ENCODE measurements at regions not wholly inside any gene's neighbourhood (a gene's known extent, or its start where the extent isn't known, plus 50 kb on each side); places are given as distances from the start of the nearest gene placed in this dataset.
"Not testable (repeated sequence)": the region's sequence is repeated elsewhere in the genome, so short reads cannot be mapped to it uniquely, and the experiment has no call there.

GRCh38 chr1:87980494-87980893, 651.8 kb downstream of the LMO4 start:
- no peaks in the 10 kb centered on the region for H3K27me3 ChIP-seq
- no peaks in the 10 kb centered on the region for H3K9me3 ChIP-seq
- H3K4me3 ChIP-seq = no peak overlapping the region
- H3K36me3 ChIP-seq = no peaks in the 10 kb centered on the region
- DNase-seq = no peak

- Histone ChIP-seq H3K9me3 (no peaks in the 10 kb centered on the region), H3K36me3 (no peaks in the 10 kb centered on the region), H3K27me3 (no peaks in the 10 kb centered on the region), H3K4me3 (no peak overlapping the region)
- no peak for DNase-seq
Observed at GRCh38 chr1:87981386-87981785, 652.7 kb downstream of the LMO4 start.

- no peak for DNase-seq
- H3K27me3 ChIP-seq = no peaks in the 10 kb centered on the region
- H3K36me3 ChIP-seq = no peaks in the 10 kb centered on the region
- no peak overlapping the region for H3K4me3 ChIP-seq
- no peaks in the 10 kb centered on the region for H3K9me3 ChIP-seq
Observed at GRCh38 chr1:87981810-87982209, 653.1 kb downstream of the LMO4 start.

GRCh38 chr1:87983841-87984240, 655.2 kb downstream of the LMO4 start:
- H3K27me3 ChIP-seq = no peaks in the 10 kb centered on the region
- H3K36me3 ChIP-seq = no peaks in the 10 kb centered on the region
- H3K4me3 ChIP-seq = no peak overlapping the region
- no peaks in the 10 kb centered on the region for H3K9me3 ChIP-seq
- no peak for DNase-seq

DNA sequence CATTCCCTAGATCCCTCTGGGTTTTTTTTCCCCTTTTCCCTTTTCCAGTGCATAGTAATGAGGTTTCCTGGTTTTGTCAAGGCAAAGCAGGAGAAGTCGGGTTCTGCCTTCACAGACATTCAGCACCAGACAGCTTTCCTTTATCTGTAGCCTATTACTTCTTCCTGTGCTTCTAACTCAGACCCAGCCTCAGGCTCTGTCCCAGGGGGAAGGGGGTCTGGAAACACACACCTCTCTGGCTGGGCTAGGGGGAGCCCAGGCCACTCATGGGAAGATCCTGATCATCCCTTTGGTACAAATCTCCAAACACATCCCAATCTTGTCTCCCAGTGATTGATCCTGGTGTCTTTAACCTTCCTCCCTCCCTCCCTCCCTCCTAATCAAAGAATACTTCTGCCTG, 656.4 kb downstream of the LMO4 start:
- no peaks in the 10 kb centered on the region for H3K36me3 ChIP-seq
- DNase-seq = no peak
- H3K27me3 ChIP-seq = no peaks in the 10 kb centered on the region
- no peak overlapping the region for H3K4me3 ChIP-seq
- no peaks in the 10 kb centered on the region for H3K9me3 ChIP-seq

GRCh38 chr1:87986130-87986866, 657.6 kb downstream of the LMO4 start:
- no peak for DNase-seq
- Histone ChIP-seq H3K36me3 (no peaks in the 10 kb centered on the region), H3K9me3 (no peaks in the 10 kb centered on the region), H3K4me3 (no peak overlapping the region), H3K27me3 (no peaks in the 10 kb centered on the region)

- Histone ChIP-seq H3K9me3 (no peaks in the 10 kb centered on the region), H3K27me3 (no peaks in the 10 kb centered on the region), H3K36me3 (no peaks in the 10 kb centered on the region), H3K4me3 (no peak overlapping the region)
- DNase-seq = no peak
Observed at GRCh38 chr1:87989346-87989745, 660.7 kb downstream of the LMO4 start.

DNA sequence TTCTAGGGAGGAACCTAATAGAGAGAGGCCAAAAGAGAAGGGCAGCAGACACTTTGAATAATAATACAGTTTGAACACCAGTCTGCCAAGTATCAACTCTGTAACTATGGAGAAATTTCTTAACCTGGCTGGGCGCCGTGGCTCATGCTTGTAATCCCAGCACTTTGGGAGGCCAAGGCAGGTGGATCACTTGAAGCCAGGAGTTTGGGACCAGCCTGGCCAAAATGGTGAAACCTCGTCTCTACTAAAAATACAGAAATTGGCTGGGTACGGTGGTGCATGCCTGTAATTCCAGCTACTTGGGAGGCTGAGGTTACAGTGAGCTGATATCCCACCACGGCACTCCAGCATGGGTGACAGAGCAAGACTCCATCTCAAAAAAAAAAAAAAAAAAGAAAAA, 663.9 kb downstream of the LMO4 start:
- H3K36me3 ChIP-seq, H3K4me3 ChIP-seq, DNase-seq, H3K27me3 ChIP-seq, H3K9me3 ChIP-seq: not testable (repeated sequence)

DNA sequence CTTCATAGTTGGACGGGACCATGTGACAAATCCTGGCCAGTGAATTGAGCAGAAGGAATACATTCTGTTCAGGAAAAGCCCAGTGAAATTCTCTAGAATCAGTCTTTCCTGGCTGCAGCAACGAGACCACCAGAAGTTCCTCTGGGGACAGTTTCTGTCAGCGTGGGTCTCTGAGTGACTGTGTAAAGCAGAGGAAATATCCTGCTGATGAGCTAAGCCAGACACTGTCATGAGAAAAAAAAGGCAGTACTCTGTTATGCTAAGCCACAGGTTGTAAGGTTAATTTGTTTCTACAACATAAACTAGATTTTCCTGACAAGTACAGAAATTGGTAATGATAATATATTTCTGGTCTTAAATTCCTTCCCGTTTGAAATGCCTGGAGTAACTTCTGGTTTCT, 664.4 kb downstream of the LMO4 start:
- Histone ChIP-seq H3K36me3 (no peaks in the 10 kb centered on the region), H3K9me3 (no peaks in the 10 kb centered on the region), H3K27me3 (no peaks in the 10 kb centered on the region), H3K4me3 (no peak overlapping the region)
- DNase-seq = no peak

GRCh38 chr1:87999852-88000251, 671.2 kb downstream of the LMO4 start:
- H3K36me3 ChIP-seq = no peaks in the 10 kb centered on the region
- no peak overlapping the region for H3K4me3 ChIP-seq
- H3K9me3 ChIP-seq = no peaks in the 10 kb centered on the region
- no peaks in the 10 kb centered on the region for H3K27me3 ChIP-seq
- DNase-seq = no peak

DNA sequence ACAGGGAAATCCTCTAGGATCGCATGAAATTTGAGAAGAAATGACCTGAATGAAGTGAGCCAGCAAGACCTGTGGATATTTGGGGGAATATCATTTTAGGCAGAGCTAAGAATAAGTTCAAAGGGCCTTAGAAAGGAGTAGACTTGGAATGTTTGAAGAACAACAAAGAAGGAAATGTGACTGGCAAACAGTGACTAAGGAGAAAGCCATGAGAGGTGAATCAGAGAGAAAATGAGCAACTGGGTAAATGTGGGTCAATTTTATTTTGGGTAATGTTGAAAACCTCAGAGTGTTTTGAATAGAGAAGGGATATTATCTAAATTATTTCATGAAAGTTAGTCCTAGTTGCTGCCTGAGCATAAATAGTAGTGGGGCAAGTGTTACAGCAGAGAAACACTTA, 672.8 kb downstream of the LMO4 start:
- no peak for DNase-seq
- Histone ChIP-seq H3K27me3 (no peaks in the 10 kb centered on the region), H3K36me3 (no peaks in the 10 kb centered on the region), H3K9me3 (no peaks in the 10 kb centered on the region), H3K4me3 (no peak overlapping the region)

DNA sequence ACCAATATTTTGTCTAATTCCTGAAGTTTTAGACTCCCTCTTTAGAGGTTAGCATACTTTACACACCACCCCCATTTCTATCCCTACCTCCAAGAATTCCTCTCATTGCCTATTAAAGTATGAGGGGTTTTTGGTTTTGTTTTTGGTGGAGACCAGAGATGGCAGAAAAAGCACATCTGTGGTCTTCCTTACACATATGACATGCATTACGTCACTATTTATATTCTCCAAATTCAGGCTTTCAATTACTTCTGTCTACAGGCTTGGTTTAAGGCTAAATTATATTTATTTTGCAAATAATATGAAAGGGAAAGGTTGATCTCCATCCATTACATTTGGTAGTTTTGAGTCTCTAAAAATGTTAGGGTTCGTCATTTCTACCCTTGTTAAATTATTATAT, 674.6 kb downstream of the LMO4 start:
- Histone ChIP-seq H3K27me3 (no peaks in the 10 kb centered on the region), H3K9me3 (no peaks in the 10 kb centered on the region), H3K36me3 (no peaks in the 10 kb centered on the region), H3K4me3 (no peak overlapping the region)
- DNase-seq = no peak

DNA sequence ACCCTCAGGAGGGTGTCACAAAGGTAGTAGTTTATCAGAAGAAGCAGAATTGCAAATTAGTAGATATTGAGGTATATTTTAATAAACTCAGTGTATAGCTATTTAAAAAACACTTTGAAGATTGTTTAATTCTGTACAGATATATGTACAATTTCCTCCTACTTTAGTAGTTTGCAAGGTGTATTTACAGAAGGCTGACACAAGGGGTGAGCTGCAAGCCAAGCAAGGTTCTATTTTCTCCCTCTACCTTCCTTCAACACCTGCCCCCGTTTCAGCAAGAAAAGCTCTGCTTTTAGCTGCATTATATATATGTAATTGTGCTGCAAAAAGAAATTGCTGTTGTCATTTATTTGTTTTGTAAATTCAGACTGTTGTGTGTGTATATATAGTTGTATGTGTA, 674.2 kb upstream of the PKN2 start:
- no peaks in the 10 kb centered on the region for H3K9me3 ChIP-seq
- no peaks in the 10 kb centered on the region for H3K36me3 ChIP-seq
- no peaks in the 10 kb centered on the region for H3K27me3 ChIP-seq
- H3K4me3 ChIP-seq = no peak overlapping the region
- no peak for DNase-seq

- no peak for DNase-seq
- H3K4me3 ChIP-seq = no peak overlapping the region
- H3K36me3 ChIP-seq = no peaks in the 10 kb centered on the region
- H3K9me3 ChIP-seq = no peaks in the 10 kb centered on the region
- H3K27me3 ChIP-seq = no peaks in the 10 kb centered on the region
Observed at GRCh38 chr1:88013485-88013884, 670.6 kb upstream of the PKN2 start.

DNA sequence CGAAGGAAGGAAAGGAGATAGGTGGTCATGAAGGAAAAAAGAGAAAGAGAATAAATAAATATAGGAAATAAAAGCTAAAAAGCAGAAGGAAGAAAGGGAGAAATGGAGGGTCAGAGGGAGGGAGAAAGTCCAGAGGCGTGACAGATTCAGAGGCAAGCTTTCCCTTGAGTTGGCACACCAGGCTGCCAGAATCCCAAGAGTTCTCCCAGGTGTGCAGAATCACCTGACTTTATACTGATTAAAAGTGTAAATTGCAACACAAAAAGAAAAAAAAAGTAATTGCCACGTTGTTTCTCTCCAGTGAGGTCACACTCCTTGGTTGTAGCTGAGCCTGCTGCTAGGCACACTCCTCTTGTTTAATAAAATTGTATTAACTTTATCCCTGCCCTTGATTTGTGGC, 669.9 kb upstream of the PKN2 start:
- DNase-seq = no peak
- Histone ChIP-seq H3K4me3 (no peak overlapping the region), H3K9me3 (no peaks in the 10 kb centered on the region), H3K36me3 (no peaks in the 10 kb centered on the region), H3K27me3 (no peaks in the 10 kb centered on the region)

DNA sequence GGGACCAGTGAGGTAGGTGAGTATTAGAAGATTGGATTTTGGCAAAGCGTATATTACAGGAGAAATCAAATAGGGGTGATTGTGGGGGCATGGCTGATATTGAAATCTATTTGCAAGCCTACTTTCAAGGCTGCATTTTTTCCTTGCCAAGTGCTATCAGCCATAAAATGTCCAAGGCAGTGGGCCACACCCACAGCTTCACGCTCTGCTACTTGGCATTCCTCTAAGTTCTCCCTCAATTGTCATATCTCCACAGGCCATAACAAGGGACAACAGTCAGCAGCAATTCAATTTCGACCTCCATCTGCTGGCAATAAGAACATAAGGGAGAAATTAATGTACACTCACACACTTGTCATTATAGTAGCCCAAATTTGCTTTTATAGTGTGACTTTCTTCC, 667.1 kb upstream of the PKN2 start:
- DNase-seq = no peak
- no peaks in the 10 kb centered on the region for H3K27me3 ChIP-seq
- H3K4me3 ChIP-seq = no peak overlapping the region
- no peaks in the 10 kb centered on the region for H3K9me3 ChIP-seq
- H3K36me3 ChIP-seq = no peaks in the 10 kb centered on the region

- no peak for DNase-seq
- Histone ChIP-seq H3K9me3 (no peaks in the 10 kb centered on the region), H3K36me3 (no peaks in the 10 kb centered on the region), H3K4me3 (no peak overlapping the region), H3K27me3 (no peaks in the 10 kb centered on the region)
Observed at GRCh38 chr1:88021529-88021928, 662.5 kb upstream of the PKN2 start.

GRCh38 chr1:88022516-88022915, 661.6 kb upstream of the PKN2 start:
- no peaks in the 10 kb centered on the region for H3K9me3 ChIP-seq
- no peaks in the 10 kb centered on the region for H3K27me3 ChIP-seq
- H3K4me3 ChIP-seq = no peak overlapping the region
- DNase-seq = no peak
- H3K36me3 ChIP-seq = no peaks in the 10 kb centered on the region

GRCh38 chr1:88029142-88029541, 654.9 kb upstream of the PKN2 start:
- Histone ChIP-seq H3K27me3 (no peaks in the 10 kb centered on the region), H3K36me3 (no peaks in the 10 kb centered on the region), H3K4me3 (no peak overlapping the region), H3K9me3 (no peaks in the 10 kb centered on the region)
- no peak for DNase-seq
